ENCODE measurements at regions not wholly inside any gene's neighbourhood (a gene's known extent, or its start where the extent isn't known, plus 50 kb on each side); places are given as distances from the start of the nearest gene placed in this dataset.
"Not testable (repeated sequence)": the region's sequence is repeated elsewhere in the genome, so short reads cannot be mapped to it uniquely, and the experiment has no call there.

- DNase-seq (ENCODE audit: extremely low read depth in 1 of 2, low read depth in 1 of 2), result no peak
These were observed 230.3 kb downstream of the TFAP2A start for GRCh38 chr6:10184371-10185227.

GRCh38 chr6:10180138-10181074 lies 234.5 kb downstream of the TFAP2A start:
- DNase-seq (ENCODE audit: extremely low read depth in 1 of 2, low read depth in 1 of 2), result no peak

GRCh38 chr6:10177704-10178103 lies 237.2 kb downstream of the TFAP2A start:
- DNase-seq (ENCODE audit: extremely low read depth in 1 of 2, low read depth in 1 of 2), result no peak

GRCh38 chr6:10175362-10175761 lies 239.5 kb downstream of the TFAP2A start:
- no peak for DNase-seq (ENCODE audit: extremely low read depth in 1 of 2, low read depth in 1 of 2)

- DNase-seq (ENCODE audit: extremely low read depth in 1 of 2, low read depth in 1 of 2), result no peak
These were observed 240.1 kb downstream of the TFAP2A start for GRCh38 chr6:10174761-10175160.

GRCh38 chr6:10174056-10174455 lies 240.8 kb downstream of the TFAP2A start:
- DNase-seq (ENCODE audit: extremely low read depth in 1 of 2, low read depth in 1 of 2), result no peak

GRCh38 chr6:10171706-10172105 lies 243.2 kb downstream of the TFAP2A start:
- not testable (repeated sequence) for DNase-seq (ENCODE audit: extremely low read depth in 1 of 2, low read depth in 1 of 2)

- no peak for DNase-seq (ENCODE audit: extremely low read depth in 1 of 2, low read depth in 1 of 2)
These were observed 244.1 kb downstream of the TFAP2A start for GRCh38 chr6:10170816-10171215.

GRCh38 chr6:10166031-10166430 lies 248.8 kb downstream of the TFAP2A start:
- no peak for DNase-seq (ENCODE audit: extremely low read depth in 1 of 2, low read depth in 1 of 2)

- no peak for DNase-seq (ENCODE audit: extremely low read depth in 1 of 2, low read depth in 1 of 2)
These were observed 251.5 kb downstream of the TFAP2A start for GRCh38 chr6:10163203-10163962.

- no peak for DNase-seq (ENCODE audit: extremely low read depth in 1 of 2, low read depth in 1 of 2)
These were observed 258.0 kb downstream of the TFAP2A start for GRCh38 chr6:10156875-10157274.

- no peak for DNase-seq (ENCODE audit: extremely low read depth in 1 of 2, low read depth in 1 of 2)
These were observed 260.6 kb downstream of the TFAP2A start for GRCh38 chr6:10154251-10154650.

- no peak for DNase-seq (ENCODE audit: extremely low read depth in 1 of 2, low read depth in 1 of 2)
These were observed 263.5 kb downstream of the TFAP2A start for GRCh38 chr6:10151144-10151915.

- no peak for DNase-seq (ENCODE audit: extremely low read depth in 1 of 2, low read depth in 1 of 2)
These were observed 265.3 kb downstream of the TFAP2A start for GRCh38 chr6:10149603-10150002.

- DNase-seq (ENCODE audit: extremely low read depth in 1 of 2, low read depth in 1 of 2), result no peak
These were observed 268.0 kb downstream of the TFAP2A start for GRCh38 chr6:10146715-10147451.

- no peak for DNase-seq (ENCODE audit: extremely low read depth in 1 of 2, low read depth in 1 of 2)
These were observed 270.1 kb downstream of the TFAP2A start for GRCh38 chr6:10144772-10145171.

GRCh38 chr6:10141746-10142443 lies 273.0 kb downstream of the TFAP2A start:
- DNase-seq (ENCODE audit: extremely low read depth in 1 of 2, low read depth in 1 of 2), result no peak

GRCh38 chr6:10140824-10141223 lies 274.1 kb downstream of the TFAP2A start:
- DNase-seq (ENCODE audit: extremely low read depth in 1 of 2, low read depth in 1 of 2), result no peak

- DNase-seq (ENCODE audit: extremely low read depth in 1 of 2, low read depth in 1 of 2), result no peak
These were observed 274.7 kb downstream of the TFAP2A start for GRCh38 chr6:10140136-10140535.
